HFF-Myc (cell line): ENCODE measurements at regions not wholly inside any gene's neighbourhood (a gene's known extent, or its start where the extent isn't known, plus 50 kb on each side); places are given as distances from the start of the nearest gene placed in this dataset.

Source experiments
- DNase-seq: peaks from one replicate; pipeline ENCODE4 v3.0.0-alpha.2; 2011; ENCODE audit warnings: low read depth; ENCODE audit errors: extremely low read depth
- H3K4me3 ChIP-seq: replicated peaks from 2 replicates; pipeline ENCODE4 v1.5.1; 2011; ENCODE audit warnings: low read depth, mild to moderate bottlenecking, control low read depth, low read length
- TF ChIP-seq, protein P1 (sequence below): IDR thresholded peaks from 2 replicates; pipeline ENCODE4 v1.5.1; 2012; ENCODE audit warnings: mild to moderate bottlenecking, low read depth, low read length, control low read depth; ENCODE audit errors: missing control alignments

DNA sequence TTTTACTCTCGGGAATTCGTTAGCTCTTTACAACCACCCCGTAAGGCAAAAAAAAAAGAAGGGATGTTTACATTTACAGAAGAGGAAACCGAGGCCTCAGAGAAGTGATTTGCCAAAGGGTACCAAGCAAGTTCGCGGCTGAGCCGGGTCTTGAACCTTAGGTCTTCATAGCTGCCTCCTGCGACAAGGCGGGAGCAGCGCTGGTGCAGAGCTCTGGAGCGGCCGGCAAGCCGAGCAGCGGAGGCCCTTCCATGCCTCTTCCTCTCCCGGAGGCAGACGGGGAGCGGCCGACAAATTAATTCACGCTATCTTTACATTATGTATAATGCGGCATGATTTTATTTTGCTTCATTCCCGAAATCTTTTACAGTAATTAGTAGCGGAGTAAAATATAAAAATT lies 536.3 kb downstream of the INSC start:
- DNase-seq, result no peak
- TF ChIP-seq, protein P1, sequence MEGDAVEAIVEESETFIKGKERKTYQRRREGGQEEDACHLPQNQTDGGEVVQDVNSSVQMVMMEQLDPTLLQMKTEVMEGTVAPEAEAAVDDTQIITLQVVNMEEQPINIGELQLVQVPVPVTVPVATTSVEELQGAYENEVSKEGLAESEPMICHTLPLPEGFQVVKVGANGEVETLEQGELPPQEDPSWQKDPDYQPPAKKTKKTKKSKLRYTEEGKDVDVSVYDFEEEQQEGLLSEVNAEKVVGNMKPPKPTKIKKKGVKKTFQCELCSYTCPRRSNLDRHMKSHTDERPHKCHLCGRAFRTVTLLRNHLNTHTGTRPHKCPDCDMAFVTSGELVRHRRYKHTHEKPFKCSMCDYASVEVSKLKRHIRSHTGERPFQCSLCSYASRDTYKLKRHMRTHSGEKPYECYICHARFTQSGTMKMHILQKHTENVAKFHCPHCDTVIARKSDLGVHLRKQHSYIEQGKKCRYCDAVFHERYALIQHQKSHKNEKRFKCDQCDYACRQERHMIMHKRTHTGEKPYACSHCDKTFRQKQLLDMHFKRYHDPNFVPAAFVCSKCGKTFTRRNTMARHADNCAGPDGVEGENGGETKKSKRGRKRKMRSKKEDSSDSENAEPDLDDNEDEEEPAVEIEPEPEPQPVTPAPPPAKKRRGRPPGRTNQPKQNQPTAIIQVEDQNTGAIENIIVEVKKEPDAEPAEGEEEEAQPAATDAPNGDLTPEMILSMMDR, result no peak
- H3K4me3 ChIP-seq, result no peak overlapping the region

DNA sequence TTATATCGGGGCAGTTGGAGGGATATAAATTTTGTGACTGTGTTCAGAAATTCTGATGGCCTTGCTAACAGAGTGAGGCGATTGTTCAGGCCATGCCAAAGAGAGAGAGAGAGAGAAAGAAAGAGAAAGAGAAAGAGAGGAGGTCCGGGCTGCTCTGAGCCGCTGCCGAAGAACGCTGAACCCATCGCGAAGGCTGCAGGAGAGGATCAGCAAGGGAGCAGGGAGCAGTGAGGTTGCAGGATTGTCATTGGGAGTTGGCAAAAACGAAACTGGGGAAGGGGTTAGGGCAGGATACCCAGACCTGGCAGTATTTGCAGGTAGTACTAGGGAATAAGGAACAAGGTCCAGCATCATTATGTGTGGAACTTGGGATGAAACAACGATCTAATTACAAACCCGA lies 537.1 kb downstream of the INSC start:
- no peak overlapping the region for H3K4me3 ChIP-seq
- TF ChIP-seq, protein P1, result no peak
- no peak for DNase-seq

DNA sequence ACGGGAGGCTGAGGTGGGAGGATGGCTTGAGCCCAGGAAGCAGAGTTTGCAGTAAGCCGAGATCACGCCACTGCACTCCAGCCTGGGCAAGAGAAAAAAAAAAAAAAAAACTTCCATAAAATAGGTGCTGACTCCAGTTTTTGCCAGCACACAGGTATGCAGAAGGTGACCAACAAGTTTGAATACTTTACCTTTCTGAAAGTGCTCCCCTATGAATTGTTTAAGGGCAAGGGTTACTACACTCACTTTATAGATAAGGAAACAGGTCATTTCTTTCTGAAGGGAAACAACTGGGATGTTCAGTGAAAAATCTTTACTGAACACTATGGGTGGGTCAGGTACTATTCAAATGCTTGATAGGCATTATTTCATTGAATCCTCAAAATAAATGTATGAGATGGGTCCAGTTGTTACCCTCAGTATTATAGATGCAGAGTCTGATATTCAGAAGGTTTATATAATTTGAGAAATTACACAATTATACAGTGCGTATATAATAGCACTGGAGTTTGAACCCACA lies 538.5 kb downstream of the INSC start:
- DNase-seq, result no peak
- TF ChIP-seq, protein P1, result no peak
- H3K4me3 ChIP-seq, result no peak overlapping the region

DNA sequence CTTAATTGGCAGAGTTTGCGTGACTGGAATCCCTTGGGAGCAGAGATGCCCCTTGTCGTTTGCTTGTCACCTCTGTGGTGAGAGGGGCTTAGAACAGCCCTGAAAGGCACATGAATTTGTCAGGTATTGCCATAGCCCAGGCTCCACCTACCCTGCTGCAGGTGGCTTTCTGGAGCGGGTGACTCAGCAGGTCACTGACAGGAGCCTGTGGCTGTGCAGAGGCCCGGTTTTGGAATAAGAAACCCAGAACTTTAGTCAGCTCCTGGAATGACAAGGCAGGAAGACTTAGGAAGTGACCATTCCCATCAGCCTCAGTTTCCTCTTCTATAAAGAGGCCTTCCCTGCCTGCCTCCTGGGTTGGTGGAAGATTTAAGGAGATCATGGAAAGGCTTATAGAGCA lies 539.7 kb downstream of the INSC start:
- no peak overlapping the region for H3K4me3 ChIP-seq
- DNase-seq, result no peak
- TF ChIP-seq, protein P1, result no peak

DNA sequence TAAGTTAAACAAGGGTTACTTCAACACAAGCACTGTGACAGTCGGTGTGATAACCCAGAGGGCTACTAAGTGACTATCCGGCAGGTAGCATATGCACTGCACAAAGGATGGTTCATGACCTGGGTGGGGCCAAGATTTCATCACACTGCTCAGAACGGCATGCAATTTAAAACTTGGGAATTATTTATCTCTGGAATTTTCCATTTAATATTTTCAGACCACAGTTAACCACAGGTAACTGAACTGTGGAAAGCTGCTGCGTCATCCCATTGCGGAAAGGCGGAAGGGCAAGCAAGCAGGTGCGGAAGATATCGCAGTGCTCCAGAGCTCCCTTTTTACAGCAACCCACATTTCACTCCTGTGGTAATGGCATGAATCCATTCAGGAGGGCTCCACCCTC lies 540.8 kb downstream of the INSC start:
- H3K4me3 ChIP-seq, result no peak overlapping the region
- no peak for DNase-seq
- TF ChIP-seq, protein P1, result no peak

DNA sequence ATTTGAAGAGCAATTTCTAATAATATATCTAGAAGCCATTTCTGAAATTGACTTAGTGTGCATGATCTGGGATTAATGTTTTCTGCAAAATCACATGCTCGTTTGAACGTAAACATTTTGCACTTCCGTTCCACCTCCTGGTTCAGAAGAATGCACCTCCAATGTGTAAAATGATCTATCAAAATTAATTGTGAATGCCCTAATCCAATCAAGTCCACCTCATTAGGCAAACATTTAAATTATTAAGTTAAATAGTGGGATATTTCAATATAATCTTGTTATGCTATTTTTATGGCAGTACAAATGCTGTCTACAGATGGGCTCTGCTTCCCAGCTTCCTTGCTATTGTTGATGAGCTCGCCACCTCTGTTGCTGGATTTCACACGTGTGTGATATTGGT lies 542.5 kb downstream of the INSC start:
- H3K4me3 ChIP-seq, result no peak overlapping the region
- TF ChIP-seq, protein P1, result no peak
- DNase-seq, result no peak

DNA sequence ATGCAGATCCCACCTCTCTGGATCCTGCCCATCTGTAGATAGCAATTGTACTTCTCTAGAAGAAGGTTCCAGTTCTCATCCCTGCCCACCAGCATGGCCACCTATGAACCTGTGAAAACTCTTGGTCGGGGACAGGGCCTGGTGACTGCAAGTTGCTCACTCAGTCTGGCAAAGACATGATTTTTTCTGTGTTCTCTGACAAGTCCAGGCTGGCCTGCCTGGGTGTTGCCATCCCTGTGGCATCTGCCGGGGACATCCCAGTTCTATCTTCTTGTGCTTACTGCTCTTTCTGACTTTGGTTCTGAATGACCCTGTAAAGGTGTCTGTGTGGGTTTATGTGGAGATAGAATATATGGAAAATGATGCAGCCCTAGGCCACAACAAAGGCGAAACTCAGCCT lies 545.8 kb downstream of the INSC start:
- DNase-seq, result no peak
- TF ChIP-seq, protein P1, result no peak
- H3K4me3 ChIP-seq, result no peak overlapping the region
